NCI-H345 (cell line): ENCODE measurements at regions not wholly inside any gene's neighbourhood (a gene's known extent, or its start where the extent isn't known, plus 50 kb on each side); places are given as distances from the start of the nearest gene placed in this dataset.

Experiments used
- DNase-seq: peaks from one replicate; lab custom pipeline; 2025; lab: John Stamatoyannopoulos, UW

DNA sequence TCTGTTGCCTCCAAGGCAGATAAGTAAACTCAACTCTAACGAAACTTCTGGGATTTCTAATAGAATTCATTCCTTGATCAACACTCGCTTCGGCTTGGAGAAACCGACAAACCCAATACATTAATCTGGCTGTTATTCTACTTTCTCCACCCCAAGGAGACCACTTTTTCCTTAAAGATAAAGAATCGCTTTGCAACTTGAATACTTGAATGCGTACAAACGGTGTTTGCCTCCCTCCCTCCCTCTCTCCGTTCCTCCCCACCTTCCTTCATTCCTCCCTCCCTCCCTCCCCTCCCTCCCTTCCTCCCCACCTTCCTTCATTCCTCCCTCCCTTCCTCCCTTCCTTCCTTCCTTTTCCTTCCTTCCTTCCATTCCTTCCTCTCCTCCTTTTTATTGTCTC, 432.6 kb downstream of the HAPSTR1 start:
- no peak for DNase-seq

DNA sequence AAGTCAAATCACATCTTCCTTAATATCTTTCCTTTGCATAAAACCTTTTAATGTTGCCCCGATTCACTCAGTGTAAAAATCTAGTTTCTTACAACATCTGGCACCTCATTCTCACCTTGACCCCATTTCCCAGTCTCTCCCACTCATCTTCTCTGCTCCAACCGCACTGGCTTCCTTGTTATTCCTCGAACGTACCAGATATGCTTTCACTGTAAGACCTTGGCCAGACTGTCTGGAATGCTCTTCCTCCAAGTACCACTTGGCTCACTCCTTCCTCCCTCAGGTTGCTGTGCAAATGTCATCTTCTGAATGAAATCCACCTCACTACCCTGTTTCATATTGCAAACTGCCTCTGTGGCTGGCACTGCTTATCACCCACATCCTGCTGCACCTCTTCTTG, 433.6 kb downstream of the HAPSTR1 start:
- DNase-seq: no peak

GRCh38 chr16:9526791-9527190, 435.3 kb downstream of the HAPSTR1 start:
- no peak for DNase-seq

DNA sequence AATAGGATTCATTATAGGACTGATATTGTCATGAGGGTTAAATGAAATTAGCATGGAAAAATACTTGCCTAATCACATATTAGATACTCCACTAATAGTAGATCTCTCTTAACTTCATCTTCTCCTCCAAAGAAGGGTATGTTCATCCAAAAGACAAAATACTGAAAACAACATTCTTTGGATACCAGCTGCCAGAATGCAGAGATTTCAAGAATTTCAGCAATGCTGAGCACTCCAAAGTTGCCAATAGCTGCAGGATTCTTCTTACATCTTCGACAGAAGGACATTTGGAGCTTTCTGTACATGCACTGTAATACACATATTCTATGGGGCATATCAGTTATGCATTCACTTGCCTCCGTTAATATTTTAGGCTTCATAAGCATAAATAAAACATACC, 436.5 kb downstream of the HAPSTR1 start:
- DNase-seq: no peak

- DNase-seq: no peak
These were observed 437.2 kb downstream of the HAPSTR1 start for GRCh38 chr16:9528511-9529079.

DNA sequence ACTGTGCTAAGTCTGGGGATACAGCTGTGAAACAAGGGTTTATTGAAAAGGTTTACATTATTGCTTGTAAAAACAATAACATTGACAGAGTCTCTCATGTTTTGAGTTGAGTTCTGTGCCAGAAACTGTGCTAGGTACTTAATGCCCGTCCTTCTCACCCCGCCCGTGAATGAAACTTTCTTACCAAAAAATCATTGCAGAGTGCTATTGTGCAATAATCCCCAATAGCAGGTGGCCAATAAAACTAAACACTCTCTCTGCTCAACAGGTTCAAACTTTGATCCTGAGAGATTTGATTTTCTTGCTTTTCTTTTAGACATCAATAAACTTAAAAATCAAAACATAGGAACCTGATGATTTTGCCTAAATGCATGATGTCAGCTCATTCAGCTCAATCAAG, 441.6 kb downstream of the HAPSTR1 start:
- no peak for DNase-seq

DNA sequence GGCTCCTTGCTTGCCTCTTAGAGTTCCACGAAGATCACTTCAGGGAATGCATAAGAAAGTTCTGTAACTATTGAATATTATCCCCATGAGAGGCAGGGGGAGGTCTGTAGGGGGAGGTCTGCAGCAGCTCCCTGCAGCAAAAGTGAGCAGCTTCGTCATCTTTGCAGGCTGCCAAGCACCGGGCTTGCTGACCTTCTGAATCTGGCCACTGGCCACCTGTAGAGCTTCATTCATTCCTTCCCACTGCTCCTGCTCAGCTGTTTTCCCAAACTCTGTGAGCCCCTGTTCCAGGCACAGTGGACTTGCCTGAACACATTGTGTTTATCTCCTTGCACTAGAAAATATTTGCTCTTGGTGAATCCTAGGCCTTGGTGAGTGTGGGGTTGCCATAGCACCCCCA, 443.3 kb downstream of the HAPSTR1 start:
- no peak for DNase-seq

DNA sequence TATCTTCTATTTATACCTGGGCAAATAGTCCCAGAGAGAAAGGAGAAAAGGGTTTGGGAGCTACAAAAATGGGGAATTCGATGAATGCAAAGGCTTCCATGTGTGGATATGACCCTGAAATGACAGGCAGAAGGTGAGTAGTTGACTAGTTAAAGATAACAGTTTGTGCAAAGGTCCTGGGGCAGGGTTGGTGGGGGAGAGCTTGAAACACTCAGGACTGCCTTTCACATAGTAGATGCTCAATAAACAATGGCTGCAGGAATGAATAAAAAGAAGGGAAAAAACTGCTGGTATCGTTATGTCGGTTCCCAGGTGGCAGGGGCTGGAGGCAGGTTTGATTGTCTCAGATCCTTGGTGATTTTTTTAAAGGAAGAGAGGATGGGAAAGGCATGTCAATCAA, 445.5 kb downstream of the HAPSTR1 start:
- no peak for DNase-seq

DNA sequence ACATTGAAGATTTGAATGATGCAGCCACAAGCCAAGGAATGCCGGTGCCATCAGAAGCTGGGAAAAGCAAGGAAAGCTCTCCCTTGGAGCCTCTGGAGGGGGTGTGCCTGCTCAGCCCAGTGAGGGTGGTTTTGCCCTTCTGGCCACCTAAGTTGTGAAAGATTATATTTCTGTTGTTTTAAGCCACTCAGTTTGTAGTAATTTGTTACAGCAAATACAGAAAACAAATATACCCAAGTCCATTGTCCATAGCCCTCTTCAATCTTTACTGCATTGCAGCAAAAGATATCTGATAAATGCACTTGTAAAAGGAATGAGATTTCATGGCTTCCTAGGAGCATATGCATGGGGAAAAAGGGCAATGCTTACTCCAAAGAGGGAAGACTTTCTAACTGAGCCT, 447.9 kb downstream of the HAPSTR1 start:
- DNase-seq: no peak

- DNase-seq: no peak
These were observed 450.3 kb downstream of the HAPSTR1 start for GRCh38 chr16:9541723-9542122.

GRCh38 chr16:9542165-9542755, 450.8 kb downstream of the HAPSTR1 start:
- DNase-seq: no peak

DNA sequence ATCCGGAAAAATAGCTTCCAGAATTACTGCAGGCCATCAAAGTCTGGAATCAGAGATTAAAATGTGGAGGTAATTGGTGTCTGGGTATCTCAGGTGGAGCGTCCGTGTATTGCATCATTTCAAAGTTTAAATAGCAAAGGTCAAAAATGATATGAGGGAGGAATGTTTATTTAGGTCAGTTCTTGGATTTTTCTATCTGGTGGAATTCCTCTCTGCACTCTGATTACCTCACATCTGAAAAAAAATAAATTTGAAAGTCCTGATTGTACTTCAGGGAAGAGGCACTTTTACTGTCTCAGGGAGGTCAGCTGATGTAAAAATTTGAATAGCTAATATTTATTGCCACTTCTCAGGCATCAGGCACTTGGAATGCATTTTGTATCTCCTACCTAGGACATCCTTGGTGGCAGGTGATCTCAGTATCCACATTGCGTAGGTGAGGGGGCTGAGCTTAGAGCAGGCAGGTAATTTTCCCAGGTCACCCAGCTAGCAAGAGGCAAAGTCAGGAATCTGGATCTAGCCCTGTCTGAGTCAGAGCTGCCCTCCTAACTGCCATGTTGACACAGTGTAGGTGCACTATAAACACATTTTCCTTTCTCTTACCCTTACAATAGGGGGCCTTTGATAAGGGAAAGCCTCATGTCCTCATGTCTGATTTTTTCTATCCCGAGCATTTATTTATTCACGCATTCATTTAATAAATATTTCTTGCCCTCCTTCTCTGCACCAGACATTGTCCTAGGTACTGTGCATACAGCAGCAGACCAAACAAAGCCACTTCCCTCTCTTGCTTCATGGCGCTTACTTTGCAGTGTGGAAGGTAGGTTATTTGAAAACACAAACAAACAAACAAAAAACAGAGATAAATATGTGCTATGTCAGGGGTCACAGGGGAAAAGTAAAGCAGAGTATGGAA, 454.3 kb downstream of the HAPSTR1 start:
- no peak for DNase-seq

- no peak for DNase-seq
These were observed 455.0 kb downstream of the HAPSTR1 start for GRCh38 chr16:9546438-9546786.

- DNase-seq: no peak
These were observed 458.0 kb downstream of the HAPSTR1 start for GRCh38 chr16:9549487-9549886.

DNA sequence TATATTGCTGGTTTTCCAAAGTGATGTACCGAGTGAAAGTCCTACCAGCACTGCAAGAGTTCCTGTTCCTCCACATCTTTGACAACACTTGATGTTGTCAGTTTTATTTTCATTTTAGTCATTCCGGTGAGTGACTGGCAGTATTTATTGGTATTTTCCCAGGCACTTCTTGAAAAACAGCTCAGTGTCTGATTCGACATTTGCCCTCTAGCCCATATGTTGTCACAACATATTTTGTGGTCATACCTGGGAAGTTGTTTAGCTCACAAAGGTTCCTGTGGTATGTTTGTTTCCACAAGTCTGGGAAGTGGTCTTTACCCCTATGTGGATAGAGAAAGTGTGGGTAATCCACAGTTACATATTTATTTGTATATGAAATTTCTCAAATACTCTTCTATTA, 463.6 kb downstream of the HAPSTR1 start:
- no peak for DNase-seq

DNA sequence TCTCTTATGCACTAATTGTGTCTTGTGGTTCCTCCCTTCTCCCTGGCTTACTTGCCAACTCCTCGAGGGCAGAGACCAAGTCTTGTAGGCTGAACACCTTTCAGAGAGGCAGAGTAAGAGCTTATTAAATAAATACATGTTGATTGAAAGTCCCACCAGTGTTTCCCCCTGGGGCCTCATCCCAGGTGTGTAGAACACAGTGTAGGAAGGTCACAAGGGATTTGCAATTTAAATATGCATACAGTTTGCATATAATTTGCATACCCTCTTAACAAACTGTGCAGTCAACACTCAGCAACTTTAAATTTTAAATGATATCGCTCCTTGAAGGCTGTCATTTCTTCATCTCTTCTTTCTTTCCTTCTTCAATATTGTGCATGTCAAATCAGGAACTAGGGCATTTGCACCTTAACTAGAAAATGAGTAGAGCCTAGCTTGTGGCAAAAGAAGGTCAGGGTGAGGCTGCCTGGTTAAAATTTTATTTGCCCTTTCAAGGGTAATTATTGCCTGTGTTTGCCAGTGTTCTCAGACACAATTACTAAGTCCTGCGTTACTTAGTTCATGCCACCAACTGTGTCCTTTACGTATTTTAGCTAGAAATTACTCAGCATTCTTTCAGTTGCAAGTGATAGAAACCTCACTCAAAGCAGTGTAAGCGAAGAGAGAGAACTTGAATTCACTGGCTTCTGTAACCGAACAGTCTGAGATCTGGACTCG, 465.7 kb downstream of the HAPSTR1 start:
- no peak for DNase-seq

DNA sequence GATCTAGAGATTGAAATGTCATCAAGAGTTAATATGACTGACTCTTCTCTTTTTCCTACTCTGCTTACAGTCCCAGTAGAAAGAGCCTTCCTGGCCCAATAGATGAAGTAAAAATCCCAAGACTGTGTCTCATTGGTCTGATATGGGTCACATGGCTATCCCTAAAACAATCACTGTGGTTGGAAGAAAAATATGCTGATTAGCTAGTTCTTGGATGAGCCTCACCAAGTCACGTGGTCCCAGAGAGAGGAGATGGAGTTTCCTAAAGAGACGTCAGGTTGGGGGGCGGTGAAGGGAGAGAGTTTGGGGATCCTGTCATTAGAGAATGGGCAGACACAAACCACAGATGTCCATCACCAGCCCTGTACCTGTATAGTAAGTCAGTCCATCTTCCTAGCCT, 466.3 kb downstream of the HAPSTR1 start:
- no peak for DNase-seq

- DNase-seq: no peak
These were observed 474.7 kb downstream of the HAPSTR1 start for GRCh38 chr16:9566099-9566498.

DNA sequence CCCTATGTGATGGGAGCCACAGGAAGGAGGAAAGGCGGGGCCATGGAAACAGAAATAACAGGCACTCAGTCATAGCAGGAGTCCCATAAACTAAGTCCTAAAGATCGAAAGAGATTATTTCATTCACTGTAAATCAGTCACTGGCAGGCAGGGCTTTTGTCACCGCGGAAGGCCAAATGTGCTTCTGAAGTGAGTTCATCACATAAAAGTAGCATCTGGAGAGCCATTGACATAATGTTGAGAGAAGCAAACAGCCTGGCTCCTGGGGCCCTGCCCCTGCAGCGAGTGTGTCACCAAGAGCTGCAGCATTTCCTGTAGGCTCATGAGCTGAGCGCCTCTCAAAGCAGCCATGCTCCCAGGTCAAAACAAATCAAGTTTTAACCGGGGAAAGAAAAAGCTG, 476.2 kb downstream of the HAPSTR1 start:
- no peak for DNase-seq

DNA sequence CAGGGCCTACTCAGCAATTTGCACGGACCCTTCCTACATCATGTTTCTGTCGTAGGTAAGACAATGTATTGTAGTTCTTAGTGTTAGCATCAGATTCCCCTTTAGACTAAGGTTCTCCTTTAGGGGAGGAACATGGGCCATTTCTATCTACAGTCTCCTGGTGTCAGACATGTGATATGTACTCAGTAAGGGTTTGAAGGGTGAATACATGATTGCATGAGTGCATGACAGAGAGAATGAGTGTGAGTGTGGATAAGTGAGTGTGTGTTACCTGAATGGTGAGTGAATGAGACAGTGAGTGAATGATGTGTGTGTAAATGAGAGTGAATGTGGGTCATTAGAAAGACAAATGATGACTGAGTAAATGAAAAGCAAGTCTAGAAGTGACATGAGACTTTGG, 476.8 kb downstream of the HAPSTR1 start:
- DNase-seq: no peak

GRCh38 chr16:9570521-9570920, 479.1 kb downstream of the HAPSTR1 start:
- DNase-seq: no peak

DNA sequence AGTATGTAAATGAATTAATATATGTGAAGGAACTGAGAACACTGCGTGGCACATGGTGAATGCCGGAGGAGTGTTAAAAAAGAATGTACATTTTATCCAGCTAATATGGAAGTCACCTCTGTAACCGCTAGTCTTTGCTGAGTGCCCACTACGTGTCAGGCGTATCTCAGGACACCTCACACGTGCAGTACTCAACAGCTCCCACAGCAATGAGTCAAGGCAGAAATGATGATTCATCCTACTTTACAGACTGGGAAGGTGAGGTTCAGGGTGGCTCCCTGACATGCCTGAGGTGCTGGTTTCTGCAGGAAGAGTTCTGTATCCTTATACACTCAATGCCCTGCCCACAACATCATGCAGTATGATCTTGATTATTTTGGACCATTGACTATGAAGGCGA, 487.0 kb downstream of the HAPSTR1 start:
- DNase-seq: no peak

- DNase-seq: no peak
These were observed 488.6 kb downstream of the HAPSTR1 start for GRCh38 chr16:9580025-9580424.
